ENCODE measurements at regions not wholly inside any gene's neighbourhood (a gene's known extent, or its start where the extent isn't known, plus 50 kb on each side); places are given as distances from the start of the nearest gene placed in this dataset.

DNA sequence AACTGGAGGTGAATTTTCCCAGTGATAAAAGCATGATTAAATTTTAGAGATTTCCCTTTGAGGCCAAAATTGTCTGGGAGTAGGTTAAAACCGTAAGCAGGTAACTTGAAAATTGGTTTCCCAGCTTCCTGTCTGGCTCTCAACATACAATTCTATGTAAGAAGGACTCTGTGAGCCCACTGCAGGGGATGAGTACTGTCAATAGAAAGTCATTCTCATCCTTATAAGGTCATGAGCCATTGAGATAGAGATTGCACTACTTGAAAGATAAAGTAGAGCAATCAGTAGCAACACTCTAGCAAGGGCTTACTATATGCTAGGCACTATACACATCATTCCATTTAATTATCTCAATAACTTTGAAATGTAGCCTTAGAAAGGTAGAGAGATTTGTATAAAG, 225.6 kb upstream of the HMGA2 start:
- FAIRE-seq = no peak

DNA sequence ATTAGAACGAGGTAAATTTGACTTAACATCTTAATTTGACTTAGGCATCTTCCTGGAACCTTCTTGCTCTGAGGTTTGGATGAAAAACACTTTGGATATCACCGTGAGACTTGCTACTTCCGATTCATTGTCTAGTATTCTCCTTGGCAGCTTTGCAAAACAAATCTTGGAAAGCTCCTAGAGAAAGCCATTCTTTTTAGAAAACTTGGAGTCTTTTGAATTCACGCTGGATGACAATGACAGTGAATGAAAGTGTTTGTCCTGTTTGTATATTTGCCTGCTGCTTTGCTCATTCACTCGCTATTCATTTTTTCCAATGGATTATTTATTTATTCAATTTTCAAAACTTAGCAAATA, 222.1 kb upstream of the HMGA2 start:
- FAIRE-seq = peak; percentile 94

DNA sequence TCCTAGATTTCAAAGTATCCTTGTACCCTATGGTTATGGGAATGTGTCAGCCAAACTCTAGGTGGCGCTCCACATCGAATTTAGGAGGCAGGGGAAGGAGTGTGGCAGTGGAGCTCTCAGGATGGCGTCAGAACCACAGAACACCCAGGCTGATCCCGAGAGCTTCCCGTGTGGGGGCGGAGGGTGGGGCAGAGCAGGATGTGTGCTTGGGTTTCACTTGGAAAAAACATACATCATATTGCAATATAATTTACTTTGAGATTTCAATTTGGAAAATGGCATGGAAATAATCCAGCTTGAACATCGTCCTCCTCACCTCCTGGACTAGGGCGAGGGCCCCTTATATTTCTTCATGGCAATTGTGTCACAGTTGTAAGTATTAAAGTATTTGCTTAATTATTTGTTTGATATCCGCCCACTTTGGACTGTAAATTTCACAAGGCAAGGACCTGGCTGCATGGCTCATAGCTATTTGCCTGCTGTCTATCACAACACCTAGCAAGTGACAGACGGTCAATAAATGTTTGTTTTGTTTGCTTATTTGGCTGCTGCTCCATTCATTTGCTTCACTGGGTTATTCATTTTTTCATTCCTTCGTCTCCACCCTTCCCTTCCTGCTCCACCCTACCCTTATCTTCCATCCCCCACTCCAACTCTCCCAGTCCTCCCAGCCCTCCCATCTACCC, 221.5 kb upstream of the HMGA2 start:
- no peak for FAIRE-seq

DNA sequence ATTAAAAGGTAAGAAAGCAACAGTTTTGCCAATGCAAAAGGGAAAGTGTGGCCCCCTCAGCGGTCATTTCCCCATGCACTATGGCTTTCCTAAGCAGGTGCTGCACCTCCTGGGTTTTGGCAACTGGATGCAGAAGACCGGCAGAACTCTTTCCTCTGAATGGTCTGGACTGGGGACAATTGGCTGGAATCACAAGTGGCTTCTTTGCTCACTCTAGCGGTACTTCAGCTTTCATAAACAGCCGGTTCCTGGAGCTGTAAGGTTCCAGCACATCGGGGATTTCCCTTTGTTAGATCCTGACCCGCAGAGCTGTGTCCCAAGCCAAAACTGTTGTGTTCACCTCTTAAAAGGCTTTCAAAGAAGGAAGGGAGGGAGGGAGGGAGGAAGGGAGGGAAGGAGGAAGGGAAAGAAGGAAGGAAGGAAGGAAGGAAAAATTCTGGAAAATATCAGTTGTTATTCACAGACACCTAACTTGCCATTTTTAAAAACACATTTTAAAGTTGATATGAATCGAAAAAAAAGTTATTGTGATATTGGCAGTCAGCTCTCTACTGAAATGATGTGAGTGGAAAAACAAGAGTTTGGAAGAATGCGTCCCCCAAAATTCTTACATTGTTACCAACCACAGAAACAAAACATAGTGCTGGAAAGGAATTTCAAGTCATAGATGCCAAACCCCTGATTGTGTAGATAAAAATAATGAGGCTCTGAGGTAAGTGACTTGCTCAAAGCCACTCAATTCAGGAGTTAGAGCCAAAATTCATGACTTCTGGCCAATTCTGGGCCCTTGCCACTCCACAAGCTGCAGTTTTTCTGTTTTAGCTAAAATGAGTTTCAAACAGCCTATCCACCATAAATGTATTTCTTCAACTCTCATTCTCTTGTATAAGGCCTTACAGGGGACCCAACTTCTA, 220.6 kb upstream of the HMGA2 start:
- FAIRE-seq = no peak

DNA sequence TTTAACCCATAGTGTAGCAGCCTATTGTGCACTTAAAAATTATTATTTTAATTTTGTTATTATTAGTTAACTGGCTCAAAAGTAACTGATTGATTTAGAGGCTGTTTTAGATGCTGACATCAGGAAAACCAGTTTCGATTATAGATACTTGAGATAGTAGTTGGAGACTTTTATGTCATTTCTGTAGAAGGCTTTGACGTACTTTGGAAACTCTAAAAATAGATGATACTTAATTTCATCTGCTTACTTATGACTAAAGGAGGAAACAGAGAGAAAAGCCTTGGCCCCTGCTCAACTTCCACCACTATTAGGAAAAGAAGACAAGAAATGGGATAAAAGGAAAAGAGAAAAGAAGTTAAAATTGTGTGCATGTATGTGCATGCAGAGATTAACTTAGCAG, 219.3 kb upstream of the HMGA2 start:
- no peak for FAIRE-seq

DNA sequence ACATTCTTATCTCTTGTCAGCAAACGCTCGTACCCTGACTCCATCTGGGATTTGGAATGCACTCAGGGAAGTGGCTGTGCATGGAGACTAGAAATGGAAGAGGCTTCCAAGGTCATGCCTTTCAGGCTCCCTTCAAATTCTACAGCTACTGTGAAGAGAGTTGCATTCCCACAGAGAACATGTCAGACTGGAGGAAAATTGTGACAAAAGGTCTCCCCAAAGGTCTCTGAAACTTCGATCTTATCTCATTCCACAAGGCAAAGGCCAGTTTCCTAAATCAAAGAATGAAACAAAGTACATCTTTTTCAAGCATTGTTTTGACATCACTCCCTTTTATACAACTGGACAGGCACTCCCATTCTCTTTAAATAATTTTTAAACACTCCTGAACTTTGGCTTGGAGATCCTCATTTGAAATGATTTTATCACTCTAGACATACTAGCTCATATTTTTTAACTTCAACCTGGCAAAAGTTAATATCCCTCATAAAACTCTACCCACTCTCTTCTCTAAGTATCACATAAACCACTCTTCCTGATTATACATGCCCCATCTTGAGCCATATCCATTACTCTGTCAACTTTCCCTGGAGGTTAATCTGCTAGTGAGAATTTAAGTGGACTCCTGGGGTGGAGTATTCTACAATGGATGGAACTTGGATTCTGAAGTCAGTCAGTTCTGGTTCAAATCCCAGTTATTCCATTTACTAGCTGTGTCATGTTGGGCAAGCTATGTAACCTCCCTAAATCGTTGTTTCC, 218.1 kb upstream of the HMGA2 start:
- no peak for FAIRE-seq

DNA sequence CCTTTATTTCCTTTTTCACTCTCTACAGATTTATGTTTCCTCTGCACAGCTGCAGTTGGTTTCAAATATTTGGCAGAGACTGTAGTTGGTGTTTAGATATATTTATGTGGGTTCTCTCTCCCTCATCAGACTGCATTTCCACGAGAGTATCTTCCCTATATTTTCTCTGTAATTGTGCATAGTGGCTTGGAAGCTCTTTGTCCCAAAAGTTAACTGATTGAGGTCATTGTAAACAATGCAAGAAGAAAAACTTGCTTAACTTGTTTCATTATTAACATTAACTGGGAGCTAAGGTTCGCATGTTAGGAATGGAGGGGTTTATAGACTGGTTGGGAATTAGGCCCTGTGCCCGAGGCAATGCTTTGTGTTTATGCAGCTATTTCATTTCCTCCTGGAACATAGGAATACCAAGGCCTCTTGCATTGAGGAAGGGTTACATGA, 216.9 kb upstream of the HMGA2 start:
- no peak for FAIRE-seq

DNA sequence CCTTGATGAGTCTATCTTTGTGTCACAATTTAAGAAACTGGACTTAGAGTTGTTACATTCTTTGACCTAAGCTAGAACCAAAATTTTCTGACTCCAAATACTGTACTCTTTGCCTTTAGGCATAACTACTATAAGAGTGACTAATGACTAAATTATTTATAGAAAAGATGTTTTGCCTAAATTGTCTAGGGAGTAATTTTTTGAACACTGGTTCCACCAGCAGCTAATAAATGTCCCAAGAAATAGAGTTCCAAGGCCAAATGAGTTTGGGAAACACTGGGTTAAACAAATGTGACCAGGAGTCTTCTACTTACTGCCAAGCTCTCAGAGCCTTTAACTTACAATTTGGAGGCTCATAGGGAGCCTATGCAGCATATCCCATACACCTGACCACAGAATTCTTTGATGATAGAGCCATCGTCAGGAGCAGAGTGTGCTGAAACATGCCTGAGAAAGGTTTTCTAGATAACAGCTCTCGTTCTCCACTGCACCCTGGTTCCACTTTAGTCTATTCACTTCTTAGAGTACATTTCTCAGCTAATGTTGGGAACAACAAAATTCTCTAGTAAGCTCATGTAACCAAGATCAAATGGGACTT, 215.9 kb upstream of the HMGA2 start:
- FAIRE-seq = no peak

DNA sequence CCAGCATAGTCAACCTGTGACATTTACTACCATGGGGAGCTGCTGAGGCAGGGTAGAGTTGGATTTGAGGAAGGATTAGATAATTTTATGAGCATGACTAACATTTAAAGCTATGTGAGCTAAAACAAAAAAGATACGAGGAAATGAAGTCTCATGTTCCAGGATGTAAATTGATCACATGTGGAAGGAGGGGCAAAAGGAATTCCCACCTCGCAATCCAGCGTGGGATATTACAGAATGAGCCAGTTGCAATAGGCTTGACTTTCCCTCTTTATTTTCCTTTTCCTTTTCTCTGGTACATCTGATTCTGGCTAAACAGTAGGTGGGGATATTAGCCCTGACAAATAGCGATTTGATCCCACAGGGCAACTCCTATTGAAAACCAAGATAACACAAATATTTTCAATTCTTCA, 214.9 kb upstream of the HMGA2 start:
- no peak for FAIRE-seq

DNA sequence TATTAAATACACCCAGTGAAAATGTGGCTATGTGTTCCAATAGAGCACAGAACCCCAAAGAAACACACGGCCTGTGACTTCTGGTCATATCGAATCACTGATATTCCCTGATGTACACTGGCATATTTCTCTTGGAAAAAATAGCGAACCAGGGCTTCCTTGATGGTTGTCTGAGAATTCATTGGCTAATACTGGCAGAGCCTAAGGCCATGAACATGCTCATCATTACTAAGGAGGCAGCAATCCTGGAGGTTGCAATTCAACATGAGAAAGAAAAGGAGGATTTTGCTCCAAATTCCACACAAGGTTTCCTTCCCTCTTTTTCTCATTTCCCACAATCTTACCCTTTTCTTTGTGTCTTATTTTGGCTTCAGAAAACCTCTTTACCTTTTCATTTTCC, 212.9 kb upstream of the HMGA2 start:
- no peak for FAIRE-seq

DNA sequence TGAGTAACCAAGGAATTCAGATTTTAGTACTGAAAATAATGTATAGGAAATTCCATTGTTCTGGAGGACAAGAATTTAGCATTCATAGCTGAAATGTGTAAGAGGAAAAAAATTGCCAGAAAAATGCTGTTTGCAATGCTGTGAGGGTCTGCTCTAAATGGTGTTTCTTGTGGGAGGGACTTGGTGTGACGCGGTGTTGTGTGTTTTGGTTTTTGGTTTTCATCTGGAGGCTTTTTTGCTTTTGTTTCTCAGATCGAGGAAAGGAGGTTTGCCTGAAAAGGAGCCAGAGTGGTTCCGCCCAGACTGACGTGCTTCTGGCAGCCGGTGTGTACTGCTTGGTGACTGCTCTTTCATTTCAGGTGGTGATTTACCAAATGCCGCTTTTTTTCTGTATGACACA, 211.8 kb upstream of the HMGA2 start:
- FAIRE-seq = no peak

DNA sequence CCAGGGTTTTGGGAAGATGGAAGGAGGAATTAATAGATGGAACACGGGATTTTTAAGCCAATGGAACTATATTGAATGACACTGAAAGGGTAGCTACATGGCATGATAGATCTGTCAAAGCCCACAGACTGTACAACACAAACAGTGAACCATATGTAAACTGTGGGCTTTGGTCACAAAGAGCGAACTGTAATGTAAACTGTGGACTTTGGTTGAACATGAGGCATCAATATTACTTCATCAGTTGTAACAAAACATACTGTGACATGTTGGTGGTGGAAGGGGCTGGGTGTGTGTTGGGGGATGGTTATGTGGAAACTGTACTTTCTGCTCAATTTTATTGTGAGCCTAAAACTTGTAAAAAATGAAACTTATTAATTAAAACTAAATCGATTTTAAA, 210.6 kb upstream of the HMGA2 start:
- FAIRE-seq = no peak

DNA sequence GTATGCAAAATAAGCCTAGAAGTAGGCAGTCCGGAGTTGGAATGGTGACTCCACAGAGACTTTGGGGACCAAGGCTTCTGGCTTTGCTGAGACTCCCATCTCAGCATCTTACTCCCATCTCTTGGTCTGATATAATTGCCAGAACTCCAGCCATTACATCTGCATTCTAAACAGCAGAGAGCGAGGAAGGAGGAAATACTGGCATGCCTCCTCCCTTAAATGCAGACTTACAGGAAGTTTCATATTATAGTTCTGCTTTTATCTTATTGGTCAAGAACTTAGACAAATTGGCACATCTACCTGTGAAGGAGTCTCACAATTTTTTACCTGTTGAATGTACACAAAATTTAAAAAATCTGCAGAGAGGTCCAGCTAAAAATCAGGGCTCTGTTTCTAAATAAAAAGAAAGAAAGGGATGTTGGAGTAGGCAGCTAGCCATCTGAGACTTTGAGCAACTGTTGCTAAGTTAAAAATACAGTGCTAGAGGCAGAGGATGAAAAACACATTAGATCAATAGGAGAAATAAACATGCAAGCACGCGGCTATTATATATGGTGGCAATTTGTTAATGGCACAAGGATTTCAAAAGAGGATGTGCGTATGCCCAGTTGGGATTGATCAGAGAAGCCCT, 209.9 kb upstream of the HMGA2 start:
- no peak for FAIRE-seq

DNA sequence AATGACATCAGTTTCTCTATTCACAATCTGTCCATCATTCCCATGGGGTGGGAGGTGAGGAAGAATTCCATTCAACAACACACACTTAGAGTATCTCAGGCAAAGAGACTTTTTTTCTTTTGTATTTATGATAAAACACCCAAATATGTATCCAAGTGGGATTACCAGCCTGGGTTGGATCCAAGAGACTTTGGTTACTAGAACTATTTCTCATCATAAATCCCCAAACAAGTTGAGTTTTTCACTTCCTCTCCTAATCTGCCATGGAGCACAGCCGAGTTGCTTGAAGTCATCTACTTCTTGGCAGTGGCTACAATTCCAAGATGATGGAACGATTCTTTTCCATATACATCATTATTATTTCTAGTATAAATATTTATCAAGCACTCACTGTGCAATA, 209.2 kb upstream of the HMGA2 start:
- FAIRE-seq = no peak

DNA sequence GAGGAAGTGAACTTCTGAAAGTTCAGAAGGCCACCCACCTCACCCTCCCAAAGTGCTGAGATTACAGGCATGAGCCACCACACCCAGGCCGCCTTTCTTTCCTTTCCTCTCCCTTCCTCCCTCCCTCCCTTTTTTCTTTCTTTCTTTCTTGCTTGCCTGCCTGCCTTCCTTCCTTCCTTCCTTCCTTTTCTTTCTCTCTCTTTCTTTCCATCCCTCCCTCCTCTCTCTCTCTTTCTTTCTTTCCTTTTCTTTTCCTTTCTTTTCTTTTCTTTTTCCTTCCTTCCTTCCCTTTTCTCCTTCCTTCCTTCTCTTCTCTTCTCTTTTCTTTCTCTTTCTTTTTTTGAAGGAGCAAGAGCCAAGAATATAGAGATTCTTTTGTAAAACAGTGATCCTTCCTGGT, 208.3 kb upstream of the HMGA2 start:
- FAIRE-seq = no peak

DNA sequence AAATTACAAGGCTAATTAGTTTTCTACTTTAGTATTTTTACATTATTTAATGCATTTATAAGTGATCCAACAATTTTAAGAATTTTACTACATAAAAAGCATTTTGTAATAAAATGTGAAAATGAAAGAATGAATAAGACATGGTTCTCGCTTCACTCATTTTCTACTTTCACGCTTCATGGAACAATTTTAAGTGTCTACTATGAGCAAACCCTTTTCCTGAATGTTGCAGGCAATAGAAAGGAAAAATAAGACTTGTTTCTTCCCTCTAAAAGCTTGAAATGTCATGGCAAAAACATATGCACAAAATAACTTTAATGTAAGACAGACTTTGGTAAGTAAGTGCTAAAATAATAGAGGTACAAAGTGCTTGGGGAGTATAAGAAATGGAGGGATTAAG, 205.7 kb upstream of the HMGA2 start:
- peak; percentile 64 for FAIRE-seq

DNA sequence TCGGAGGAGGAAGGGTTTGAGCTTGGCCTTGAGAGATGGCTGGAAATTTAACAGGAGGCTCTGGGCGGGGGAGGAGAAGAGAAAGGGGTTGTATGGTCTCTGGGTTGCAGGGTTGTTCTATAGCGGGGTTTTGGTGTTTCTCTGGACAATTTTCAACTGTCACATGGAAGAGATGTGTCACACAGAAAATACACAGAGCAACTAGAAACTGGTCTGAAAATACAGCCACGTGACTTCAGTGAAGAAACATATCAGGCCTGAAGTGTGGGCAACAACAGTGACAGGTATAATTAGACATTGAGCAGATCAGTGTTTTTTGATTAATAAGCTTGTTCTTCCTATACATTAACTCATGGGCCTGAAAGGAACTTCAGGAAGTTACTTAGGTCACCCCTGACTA, 205.3 kb upstream of the HMGA2 start:
- no peak for FAIRE-seq

DNA sequence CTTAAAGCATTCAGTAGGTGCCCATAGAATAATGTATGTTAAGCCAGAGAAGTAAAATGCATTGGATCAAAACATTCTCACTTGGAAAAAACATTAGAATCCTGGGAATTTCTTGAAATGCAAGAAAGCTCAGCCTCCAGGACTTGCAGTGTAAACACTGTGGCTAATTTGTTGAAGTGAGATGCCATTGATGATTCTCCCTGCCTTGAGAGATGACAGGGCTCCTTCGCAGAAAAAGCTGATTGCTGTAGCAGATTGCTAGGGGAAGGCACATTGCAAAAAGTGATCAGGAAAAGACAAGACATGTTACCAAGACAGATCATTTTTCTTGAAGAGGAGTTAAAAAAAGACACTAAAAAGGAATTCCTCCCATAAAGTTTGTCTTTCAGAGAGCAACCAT, 204.2 kb upstream of the HMGA2 start:
- no peak for FAIRE-seq

DNA sequence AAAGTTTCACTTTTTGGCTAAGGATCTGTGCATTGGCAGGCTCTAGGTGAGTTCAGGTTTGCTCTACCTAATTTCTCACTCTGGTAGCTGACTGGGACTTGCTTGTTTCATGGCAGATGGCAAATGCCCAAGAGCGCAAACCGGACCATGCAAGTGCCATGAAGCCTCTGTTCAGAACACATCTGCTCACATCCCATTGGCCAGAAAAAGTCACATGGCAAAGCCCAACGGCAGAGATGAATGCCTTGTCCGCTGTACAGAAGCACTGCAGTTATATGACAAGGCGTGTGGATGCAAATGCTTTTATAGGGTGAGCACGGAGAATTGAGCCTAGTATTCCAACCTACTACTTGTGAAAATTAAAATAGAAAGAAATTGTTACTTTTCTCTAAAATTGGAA, 202.2 kb upstream of the HMGA2 start:
- no peak for FAIRE-seq

DNA sequence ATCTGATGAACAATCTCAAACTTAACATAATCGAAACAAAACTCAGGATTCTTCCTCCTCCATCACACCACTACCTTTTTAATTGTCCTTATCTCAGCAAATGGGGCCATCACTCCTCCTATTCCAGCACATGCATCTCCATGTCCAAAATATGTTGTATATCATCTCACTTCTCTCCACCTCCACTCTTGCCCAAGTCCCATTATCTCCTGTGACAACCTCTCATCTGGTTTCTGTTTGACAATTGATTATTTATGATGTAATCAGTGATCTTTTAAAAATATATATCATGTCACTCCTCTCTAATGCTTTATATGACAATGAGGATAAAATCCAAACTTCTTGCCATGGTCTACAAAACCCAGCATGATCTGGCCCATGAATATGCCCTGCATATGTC, 200.8 kb upstream of the HMGA2 start:
- no peak for FAIRE-seq

DNA sequence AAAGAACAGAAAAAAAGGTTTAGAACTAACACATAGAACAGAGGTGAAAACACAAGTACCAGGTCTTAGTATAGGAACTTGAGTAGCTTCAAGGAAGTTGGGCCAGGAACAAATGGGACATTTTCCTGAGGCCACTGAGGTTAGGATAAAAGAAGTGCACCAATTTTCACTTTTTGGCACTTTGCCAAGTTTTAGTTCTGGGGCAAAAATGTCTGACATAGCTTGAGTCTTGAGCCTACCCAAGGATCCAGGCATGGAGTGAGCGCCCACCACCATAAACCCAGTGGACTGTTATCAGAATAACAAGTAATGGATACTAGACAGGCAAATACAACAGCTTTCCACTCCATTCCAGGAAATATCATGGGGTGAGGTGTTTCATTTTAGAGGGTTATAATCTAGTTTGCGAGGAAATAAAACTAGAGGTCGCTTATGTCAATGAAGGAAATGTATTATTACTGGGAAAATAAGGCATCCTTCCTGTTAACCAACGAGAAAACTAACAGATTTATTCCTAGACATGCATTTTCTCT, 199.7 kb upstream of the HMGA2 start:
- FAIRE-seq = no peak

DNA sequence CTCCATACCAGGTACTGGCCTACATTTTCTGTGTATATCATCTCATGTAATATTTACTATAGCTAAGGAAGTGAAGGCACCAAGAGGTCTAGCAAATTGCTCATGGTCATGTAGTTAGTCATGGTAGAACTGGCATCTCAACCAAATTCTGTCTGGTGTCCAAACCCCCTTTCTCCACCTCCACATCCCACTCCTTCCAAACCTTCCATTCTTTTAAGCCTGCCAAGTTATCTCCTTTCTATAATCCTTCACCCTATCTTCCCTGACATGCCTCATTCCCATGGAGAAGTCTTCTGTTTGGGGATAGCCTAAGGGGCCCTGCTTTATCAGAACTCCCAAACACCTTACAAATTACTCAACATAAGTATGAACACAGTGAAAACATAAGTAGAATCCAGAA, 196.2 kb upstream of the HMGA2 start:
- no peak for FAIRE-seq

DNA sequence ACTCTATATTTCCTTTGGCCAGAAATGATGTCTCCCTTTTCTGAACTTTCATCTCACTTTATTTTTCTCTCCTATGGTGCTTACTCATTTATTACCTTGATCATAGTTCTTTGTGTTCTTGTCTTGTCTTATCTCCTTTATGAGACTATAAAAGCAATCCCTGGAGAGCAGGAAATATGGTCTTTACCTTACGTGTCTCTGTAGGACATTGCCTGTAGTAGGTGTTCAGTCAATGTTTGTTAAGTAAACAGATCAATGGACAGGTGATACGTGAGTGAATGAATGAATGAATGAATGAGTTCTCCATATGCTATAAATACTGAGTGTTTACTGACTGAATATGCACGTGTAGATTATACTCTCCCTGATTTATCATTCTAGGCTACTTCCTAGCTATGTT, 193.7 kb upstream of the HMGA2 start:
- no peak for FAIRE-seq
